NCI-H526 treated with DMSO at 0.1 percent for 48 hours (cell line): ENCODE measurements at regions not wholly inside any gene's neighbourhood (a gene's known extent, or its start where the extent isn't known, plus 50 kb on each side); places are given as distances from the start of the nearest gene placed in this dataset.

Experiments
- DNase-seq: peaks from one replicate; lab custom pipeline; 2025; lab: John Stamatoyannopoulos, UW

GRCh38 chr11:28384418-28384817, 276.2 kb downstream of the METTL15 start:
- no peak for DNase-seq

DNA sequence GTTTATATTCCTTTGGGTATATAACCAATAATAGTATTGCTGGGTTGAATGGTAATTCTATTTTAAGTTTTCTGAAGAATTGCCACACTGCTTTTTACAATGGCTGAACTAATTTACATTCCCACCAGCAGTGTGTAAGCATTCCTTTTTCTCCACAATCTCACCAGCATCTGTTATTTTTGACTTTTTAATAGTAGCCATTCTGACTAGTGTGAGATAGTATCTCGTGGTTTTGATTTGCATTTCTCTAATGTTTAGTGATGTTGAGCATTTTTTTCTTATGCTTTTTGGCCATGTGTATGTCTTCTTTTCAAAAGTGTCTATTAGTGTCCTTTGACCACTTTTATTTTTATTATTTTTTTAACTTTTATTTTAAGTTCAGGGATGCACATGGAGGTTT, 275.3 kb downstream of the METTL15 start:
- DNase-seq: no peak
